Epithelial cell of esophagus (primary cell): ENCODE measurements at regions not wholly inside any gene's neighbourhood (a gene's known extent, or its start where the extent isn't known, plus 50 kb on each side); places are given as distances from the start of the nearest gene placed in this dataset.

ENCODE experiments used
- DNase-seq: peaks from one replicate; pipeline ENCODE4 v3.0.0; 2010; ENCODE audit warnings: low read depth
- H3K4me3 ChIP-seq: 2 replicates; pipeline ENCODE4 v1.5.1; 2011; ENCODE audit warnings: mild to moderate bottlenecking, low read length, control low read depth
- TF ChIP-seq, protein P1 (sequence below): IDR thresholded peaks from 2 replicates; pipeline ENCODE4 v1.5.1; 2011; ENCODE audit warnings: low read depth, mild to moderate bottlenecking, low read length, control low read depth, inconsistent platforms; ENCODE audit not compliant: insufficient read depth; ENCODE audit errors: missing control alignments

DNA sequence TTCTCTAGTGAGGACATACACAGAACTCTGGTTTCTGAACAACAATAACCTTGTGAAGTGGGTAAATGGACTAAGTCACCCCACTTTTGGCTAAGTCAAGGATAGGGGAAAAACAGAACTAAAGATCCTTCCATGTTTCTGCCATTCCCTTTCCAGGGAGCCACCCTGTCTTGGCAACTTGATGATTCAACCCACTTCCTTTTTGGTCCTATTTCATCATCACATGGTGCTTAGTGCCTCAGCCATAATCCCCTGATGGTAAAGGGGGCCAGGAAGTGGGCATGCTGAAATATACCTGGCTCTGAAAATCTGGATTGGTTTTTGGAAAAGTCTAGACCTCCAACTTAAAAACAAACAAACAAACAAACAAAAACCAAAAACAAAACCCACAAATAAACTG is 206.4 kb upstream of the FOXD3 start:
- no peak overlapping the region for H3K4me3 ChIP-seq
- peak; percentile 27 for DNase-seq
- TF ChIP-seq, protein P1, sequence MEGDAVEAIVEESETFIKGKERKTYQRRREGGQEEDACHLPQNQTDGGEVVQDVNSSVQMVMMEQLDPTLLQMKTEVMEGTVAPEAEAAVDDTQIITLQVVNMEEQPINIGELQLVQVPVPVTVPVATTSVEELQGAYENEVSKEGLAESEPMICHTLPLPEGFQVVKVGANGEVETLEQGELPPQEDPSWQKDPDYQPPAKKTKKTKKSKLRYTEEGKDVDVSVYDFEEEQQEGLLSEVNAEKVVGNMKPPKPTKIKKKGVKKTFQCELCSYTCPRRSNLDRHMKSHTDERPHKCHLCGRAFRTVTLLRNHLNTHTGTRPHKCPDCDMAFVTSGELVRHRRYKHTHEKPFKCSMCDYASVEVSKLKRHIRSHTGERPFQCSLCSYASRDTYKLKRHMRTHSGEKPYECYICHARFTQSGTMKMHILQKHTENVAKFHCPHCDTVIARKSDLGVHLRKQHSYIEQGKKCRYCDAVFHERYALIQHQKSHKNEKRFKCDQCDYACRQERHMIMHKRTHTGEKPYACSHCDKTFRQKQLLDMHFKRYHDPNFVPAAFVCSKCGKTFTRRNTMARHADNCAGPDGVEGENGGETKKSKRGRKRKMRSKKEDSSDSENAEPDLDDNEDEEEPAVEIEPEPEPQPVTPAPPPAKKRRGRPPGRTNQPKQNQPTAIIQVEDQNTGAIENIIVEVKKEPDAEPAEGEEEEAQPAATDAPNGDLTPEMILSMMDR = no peak

DNA sequence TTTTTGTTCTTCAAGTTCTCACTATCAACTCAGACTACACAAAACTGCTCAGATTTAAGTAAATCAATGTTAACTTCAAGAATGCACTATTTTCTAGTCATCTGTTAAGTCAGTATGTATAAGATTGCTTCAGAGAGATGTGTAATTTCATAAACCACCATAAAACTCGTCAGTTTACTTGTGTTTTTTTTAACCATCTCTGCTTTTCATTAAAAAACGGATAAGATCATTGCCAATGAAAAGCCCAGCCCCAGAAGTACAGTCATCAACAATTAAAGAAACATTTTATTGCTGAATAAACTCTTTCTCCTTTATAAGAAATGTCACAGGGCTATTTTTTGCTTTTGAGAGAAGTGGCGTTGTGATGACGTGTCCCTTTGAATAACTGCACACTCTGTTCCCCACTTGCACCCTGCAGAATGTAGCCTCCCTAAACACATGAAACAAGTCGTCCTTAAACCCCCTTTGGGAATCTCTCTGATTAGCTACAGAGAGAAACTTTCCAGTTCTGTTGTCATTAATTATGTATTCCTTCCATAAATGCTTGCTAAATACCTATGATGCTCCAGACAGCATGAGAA is 202.7 kb upstream of the FOXD3 start:
- no peak overlapping the region for H3K4me3 ChIP-seq
- TF ChIP-seq, protein P1 = no peak

DNA sequence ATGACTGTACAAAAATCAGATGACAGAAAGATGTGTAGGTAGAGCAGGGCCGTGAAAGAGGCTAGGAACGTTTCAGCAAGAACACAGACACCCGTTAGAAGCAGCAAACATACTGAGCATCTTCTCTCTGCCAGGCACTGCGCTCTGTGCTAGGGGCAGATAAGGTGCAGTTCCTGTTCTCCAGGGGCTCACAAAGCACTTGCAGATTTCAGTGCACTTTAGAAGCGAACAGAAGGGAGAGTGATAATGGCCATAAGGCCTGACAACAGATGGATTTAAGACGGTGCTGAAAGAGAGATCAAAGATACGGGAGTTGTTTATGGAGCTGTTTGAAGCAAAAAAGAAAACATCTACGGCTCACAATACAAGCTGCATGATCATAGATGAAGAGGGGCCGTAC is 200.3 kb upstream of the FOXD3 start:
- TF ChIP-seq, protein P1 = no peak
- no peak for DNase-seq

More for the DNA sequence above, 202.7 kb upstream of the FOXD3 start:
- DNase-seq = no peak

DNA sequence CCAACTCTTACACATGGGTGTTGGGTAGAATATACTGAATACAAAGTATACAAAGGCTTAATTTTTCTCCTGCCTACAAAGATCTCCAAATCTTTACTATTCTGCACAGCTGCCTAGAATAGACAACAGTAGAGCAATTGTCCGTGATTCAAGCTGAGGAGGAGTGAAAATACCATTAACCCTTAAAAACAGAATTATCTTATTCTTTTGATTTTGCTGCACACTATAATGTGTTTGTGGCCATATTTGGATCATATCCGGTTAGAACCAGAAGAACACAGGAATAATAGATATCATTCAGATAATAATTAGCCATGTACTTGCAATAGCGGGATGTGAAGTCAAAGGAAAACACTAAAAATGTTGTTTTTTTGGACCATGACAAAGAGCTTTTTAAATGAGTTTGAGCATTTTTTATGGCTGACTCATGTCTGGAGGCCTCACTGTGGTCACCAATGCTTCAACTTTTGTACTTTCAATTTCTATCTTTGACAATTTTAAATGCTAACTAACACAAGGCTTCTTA is 197.6 kb upstream of the FOXD3 start:
- no peak overlapping the region for H3K4me3 ChIP-seq
- no peak for DNase-seq
- TF ChIP-seq, protein P1 = no peak

More for the DNA sequence above, 200.3 kb upstream of the FOXD3 start:
- no peak overlapping the region for H3K4me3 ChIP-seq

DNA sequence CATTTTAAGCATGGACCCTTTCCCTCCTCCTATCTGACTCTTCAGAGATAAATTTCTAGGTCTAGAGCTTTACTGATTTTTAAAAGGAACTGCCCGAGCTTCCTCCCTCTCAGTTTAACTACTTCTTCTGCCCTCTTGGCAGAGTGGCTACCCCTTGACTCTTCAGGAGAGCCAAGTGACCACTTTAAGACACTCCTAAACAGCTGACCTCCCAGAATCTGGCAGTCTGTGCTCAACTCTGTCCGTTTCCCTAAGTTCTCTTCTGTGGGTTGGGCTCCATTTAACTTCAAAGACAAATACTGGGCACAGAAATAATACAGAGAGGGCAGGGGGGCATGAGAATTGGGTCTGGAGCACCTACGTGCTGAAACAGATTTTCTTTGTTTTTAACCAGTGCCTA is 196.3 kb upstream of the FOXD3 start:
- TF ChIP-seq, protein P1 = no peak
- no peak for DNase-seq
- H3K4me3 ChIP-seq = no peak overlapping the region

DNA sequence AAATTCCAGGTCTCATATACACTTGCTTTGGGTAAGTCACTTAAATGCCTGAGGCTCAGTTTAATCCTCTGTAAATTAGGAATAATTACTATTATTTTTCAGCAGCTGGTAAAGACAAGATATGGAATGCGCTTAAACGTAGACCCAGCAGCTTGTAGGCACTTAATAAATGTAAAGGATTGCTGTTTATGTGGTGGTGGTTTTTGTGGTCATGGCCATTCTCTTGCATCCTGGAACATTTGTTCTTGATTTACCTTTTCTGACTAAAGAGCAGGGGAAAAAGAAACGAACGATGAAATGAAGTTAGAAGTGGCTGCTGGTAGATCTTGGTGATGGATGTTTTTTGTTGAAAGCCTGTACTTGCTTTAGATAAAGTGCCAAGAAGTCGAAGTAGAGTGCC is 195.0 kb upstream of the FOXD3 start:
- no peak overlapping the region for H3K4me3 ChIP-seq
- no peak for DNase-seq
- TF ChIP-seq, protein P1 = no peak

DNA sequence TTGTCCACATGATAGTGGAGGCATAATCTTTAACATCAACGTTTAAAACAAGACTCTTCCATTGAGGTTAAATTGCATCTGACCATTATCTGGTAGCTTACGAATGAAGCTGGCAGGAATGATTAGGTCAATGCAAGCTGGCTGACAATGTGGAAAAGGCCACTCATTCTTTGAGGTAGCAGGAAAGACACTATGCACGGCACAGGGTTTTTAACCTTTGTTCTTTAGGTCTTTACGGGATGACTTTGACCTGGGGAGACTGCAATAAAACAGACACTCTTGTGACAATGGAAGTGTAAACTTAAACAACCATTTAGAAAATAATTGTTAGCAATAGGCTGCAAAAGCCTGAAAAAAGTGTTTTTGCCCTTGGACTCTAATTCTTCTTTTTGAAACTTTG is 193.8 kb upstream of the FOXD3 start:
- TF ChIP-seq, protein P1 = no peak
- no peak for DNase-seq
- H3K4me3 ChIP-seq = no peak overlapping the region
